COLO668 (cell line): ENCODE measurements at regions not wholly inside any gene's neighbourhood (a gene's known extent, or its start where the extent isn't known, plus 50 kb on each side); places are given as distances from the start of the nearest gene placed in this dataset.

Experiments
- DNase-seq: peaks from one replicate; lab custom pipeline; 2025; ENCODE audit not compliant: unreplicated experiment; lab: John Stamatoyannopoulos, UW

DNA sequence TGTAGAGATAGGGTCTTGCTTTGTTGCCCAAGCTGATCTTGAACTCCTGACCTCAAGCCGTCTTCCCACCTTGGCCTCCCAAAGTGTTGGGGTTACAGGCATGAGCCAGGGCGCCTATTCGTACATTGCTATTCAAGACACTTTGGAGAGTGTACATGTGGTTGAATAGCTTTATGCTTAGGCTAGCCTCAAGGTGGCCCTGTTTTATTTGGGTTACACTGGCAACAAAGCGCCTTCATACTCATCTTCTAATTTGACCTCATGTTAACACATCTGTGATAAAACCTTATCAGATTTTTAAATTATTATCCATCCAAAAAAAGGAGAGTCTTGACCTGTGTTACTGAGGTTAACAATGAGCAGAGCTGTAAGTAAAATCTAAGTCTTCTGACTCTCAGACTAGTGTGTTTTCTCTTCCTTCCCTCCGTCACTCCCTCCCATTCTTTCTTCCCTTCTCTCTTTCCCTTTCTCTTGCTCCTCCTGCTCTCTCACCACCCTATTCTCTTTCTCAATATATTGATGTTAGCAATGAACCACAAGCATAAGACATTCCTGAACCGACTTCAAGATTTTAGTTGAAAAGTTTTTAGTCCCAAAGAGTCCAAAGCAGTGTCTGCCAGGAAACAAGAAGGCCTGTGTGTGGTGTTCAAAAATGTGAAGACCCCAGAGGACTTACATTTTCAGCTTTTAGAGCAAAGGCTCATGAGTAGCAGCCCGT, 603.7 kb upstream of the CFAP20DC start:
- DNase-seq = no peak

DNA sequence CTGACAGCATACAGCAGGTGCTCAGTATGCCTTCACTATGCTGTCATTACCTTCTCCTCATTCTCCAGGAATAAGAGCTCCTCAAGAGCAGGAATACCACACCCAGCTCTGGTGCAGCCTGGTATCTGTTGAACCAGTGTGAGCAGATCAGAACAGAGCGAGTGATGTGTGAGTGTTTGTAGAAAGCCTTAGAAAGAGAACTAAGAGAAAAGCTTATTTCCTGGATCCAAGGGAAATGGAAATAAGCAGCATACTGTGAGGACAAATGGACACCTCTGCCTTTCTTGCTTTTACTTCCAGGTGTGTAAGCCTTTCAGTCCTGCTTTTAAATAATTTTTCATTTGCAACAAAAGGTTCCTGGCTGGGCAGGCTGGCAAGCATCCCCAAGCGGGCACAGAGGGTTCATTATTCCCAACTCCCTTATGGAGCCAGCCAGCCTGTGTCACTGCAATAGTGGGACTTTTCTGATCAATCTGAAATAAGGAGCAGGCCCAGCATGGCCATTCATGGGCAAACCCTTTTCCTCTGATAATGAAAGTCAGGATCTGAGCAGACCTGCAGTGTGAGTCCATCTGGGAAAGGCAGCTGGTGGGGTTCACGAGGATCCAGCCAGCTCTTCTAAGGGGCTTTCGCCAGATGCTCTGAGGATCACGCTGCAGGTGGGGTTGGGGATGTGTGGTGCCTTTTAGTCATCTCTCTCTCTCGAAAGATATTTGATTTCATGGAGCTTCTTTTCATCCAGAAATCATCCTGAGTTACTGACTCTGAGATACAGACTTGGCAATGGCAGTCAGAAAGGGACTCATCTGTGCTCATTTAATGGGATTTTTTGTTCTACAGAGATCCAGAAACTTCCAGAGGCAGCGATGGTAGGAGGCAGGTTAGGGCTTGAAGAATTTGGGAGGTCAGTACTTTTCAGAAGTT, 594.9 kb upstream of the CFAP20DC start:
- no peak for DNase-seq

DNA sequence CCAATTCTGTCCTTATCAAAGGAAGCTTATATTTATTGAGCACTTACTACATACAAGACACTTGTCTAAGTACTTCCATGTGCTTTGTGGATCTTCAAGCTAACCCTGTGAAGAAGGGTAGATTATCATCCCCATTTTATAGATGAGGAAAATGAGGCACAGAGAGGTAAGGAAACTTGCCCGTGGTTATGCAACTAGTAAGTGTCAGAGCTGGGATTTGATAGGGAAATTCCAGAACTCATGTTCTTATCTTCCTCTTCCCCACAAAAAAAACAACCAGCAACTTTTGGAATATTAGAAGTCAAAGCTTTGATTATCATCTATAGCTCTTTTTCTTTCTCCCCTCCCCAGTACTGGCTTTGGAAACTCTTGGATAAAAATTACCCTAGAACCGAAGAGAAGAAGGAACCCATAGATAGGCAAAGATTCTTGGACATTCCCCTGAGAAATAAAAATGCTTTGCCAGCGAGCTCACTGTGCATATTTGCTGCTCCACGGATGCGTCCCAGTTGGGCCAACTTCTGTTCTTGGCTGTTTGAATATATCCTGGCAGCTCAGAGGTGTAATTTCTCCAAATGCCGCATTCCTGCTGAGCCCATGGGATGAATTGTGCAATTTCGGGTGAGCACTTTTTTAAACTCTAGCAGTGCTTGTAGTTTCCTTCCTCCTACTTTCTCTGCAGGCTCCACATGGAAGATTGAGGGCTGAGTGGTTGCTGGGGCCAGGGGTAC, 591.5 kb upstream of the CFAP20DC start:
- DNase-seq = no peak

DNA sequence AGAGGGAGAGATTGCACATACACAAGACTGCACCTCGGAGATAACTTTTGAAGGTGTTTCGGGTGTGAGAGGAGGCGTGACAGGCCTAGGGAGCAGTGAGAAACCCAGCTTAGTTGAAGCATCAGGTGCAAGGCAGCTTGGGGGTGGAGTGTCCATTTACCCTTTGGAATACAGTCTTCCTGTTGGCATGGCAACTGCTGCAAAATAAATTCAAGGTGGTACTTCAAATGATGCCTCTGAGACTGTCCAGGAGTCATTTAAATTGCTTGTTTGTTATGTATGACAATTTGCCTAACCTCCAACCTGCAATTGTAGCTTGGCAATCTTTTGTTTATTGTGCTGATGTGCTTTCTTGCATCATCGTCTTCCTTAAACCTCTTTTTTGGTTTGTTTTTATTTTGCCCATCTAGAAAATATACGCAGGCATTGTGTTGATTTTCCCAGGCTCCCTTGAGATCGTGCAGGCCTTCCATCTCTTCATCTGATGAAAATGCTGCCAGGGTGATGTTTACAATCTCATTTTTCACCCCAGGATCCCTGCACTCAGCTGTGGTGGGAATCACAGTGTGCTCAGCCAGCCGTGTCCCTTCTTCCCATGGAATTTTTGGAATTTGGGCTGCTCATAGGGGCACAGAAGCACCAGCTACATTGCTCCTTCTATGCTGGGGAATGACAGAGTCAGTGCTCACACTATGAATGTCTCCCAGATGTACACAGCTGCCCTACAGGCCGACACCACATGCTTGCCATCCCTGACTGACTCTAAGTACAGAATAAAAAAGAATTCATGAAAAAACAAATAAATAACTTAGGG, 583.1 kb upstream of the CFAP20DC start:
- DNase-seq = peak; percentile 5

DNA sequence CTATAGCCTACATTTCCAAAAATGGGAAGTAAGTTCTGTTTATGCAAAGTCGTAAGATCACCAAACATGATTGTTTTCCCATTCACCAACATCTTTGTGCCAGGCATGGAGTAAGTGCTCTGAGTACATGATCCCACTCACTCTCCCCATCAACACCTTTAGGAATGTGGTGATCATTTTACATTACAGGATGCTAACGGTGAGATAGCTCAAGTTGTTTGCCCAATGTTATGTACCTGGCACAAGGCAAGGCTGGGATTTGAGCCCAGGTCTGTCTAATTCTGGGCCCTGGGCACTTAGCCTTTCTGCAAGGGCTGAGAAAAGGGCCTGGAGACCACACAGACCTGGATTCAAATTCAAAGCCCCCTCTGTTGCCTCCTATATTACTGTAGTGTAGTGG, 581.7 kb upstream of the CFAP20DC start:
- DNase-seq = no peak

DNA sequence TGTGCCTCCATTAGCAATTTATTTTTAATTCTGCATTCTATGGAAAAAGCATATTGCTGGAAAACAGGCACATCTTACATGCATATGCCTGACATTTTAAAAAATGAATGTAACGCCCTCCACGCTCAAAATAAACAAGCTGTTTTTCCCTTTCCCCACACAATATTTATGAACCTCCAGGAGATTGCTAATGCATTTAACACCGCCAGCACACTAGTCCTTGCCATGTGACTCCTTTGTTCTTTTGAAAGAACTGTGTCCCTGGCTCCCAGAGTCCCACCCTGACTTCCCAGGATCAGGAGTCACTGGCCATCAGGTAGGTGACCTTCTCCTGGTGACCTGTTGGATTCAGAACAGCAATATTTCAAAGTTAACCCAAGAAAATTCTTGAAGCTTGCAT, 571.2 kb upstream of the CFAP20DC start:
- no peak for DNase-seq

DNA sequence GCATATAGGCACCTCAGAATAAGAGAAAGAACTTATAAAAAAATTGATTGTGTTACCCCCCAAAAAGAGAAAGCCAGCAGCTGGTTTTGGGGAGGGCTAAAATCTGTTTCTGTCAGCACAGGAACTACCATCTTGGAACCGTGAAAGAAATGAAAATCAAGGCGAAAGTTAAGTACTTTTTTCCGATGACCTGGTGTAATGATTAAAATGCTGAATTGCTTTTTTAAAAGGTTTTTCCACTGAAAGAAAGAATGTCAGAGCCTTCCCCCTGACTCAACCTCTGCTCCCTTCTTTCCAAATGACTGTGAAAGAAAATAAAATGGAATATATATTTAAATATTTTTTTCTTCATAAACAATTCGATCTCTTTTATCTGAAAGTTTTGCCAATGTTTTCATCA, 570.5 kb upstream of the CFAP20DC start:
- no peak for DNase-seq

DNA sequence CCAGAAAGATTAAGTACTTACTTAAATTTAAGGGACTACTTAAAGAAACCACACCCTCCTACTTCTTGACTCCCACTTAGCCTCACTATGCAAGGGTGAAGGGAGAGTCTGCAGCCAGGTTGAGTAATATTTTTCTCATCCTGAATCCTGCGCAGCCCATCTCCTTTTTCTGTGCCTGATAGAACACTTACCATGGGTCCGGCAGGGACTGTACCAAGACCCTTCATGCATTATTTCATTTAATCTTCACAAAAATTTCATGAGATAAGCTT, 562.6 kb upstream of the CFAP20DC start:
- no peak for DNase-seq

DNA sequence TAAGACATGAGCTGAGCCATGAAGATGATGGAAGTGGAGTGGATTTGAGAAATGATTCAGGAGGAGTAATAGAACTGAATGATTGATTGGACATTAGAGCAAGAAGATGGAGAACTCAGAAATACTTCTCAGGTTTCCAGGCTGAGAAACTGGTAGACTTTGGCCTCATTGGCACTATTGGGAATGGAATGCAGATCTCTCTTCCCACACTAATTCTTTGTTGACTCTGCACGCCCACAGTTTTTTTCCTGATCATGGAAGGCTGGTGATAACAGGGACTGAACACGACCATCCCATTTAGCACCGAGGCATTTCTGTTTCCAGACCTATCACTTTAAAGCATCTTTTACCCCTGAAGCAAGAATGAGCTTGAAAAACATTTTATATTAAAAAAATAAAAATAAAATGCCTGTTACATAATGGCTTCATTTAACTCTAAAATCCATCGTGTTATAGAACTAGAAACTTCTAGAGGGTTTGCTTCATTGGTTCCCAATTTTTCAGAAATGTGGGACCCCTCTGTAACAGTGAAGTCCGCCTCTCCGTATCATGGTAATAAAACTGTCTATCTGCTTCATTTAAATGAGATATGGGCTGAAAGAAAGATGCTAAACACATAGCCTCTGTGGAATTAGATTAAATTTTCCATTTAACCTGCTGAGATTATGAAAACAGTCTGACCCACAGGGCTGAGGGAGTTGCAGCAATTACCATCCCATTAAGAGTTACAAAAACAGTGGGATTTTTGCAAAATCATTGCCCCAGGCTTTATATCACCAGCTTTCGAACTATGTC, 562.0 kb upstream of the CFAP20DC start:
- no peak for DNase-seq

DNA sequence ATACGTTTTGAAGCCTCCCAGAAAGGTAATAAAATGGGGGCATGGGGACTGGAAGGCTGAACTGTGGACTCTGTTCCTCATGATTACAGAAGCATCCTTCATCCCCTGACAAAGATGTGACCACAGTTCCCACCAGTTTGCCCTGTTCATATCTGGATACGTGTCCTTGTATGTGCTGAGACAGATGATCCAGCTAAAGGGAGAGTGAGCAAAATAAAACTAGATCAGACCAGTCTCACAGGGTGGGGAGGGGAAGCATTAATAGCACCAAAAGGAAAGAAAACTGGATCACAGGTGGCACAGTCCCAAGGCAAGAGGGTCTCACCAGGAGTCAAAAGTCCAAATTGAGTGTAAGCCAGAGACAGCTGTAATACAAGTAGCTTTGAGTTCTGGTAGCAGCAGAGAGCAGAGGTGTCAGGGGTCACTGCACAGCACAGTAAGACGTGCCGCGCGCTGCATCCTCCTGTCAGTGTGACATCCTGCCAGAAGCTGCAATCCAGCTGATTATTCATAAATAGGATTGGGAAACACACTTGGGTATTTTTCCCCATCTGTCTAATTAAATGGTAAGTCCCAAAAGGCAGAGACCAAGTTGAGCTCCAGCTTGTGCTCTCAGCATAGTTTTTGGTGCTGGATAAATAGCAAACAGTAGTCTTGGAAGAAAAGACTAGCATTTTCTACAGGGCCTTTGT, 560.0 kb upstream of the CFAP20DC start:
- DNase-seq = no peak

DNA sequence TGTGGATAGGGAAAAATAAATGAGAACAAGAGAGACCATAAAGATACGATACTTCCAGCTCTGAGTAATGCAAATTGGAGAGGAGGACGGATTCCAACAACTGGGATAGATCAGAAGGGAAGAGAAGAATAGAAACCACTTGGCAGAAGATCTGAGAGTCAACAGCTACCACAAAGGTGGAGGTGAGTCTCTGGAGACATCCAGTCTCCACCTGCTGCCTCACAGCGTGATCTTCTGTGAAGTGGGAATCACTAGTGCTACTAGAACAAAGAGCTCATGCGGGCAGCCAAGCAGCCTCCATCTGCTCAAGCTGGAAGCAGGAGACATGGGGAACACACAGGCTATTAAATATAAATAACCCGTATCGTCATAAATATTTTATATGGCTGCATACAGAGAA, 558.5 kb upstream of the CFAP20DC start:
- peak; percentile 19 for DNase-seq

DNA sequence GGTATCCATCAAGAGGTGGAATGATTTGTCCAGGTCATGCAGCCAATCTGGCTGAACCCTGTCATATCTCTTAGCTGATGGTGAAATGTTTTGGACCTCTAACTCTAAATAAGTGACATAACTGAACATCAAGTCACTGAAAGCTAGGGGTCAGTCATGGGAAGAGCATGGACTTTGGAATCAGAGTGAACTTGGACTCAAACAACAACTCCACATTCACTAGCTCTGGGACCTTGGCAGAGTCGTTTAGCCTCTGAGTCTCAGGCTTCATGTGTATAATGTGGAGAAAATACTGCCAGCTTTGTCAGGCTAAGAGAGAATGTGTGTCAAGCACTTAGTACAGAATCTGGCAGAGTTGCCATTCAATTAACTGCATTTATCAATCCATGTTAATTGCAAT, 557.8 kb upstream of the CFAP20DC start:
- no peak for DNase-seq

DNA sequence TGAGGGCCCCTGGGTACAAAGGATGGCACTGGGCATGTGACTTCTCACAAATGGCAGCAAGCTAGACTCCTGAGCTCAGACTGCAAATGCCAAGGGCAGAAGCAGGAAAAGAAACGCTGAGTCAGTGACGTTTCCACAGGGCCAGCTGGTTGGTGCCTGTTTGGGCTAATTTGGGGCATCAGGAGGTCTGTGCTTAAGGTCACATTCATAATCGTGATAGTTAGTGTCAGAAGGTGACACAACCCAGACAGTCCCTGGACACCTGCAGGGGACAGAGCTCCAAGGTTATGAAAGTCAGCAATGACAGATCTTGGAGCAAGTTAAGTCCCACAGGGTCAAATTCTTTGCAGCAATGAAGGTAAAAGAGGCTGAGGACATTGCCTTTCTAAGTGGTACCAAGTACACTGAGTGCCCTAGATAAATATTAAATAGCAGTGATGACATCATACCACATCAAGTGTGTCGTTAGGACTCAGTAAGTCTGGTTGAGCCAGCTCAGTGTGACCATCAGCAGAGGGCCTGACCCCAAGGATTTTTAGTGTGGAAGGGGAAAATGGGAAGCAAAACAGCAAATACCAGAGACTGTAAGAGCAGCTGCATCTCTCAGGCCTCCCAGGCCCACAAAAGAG, 556.9 kb upstream of the CFAP20DC start:
- no peak for DNase-seq

DNA sequence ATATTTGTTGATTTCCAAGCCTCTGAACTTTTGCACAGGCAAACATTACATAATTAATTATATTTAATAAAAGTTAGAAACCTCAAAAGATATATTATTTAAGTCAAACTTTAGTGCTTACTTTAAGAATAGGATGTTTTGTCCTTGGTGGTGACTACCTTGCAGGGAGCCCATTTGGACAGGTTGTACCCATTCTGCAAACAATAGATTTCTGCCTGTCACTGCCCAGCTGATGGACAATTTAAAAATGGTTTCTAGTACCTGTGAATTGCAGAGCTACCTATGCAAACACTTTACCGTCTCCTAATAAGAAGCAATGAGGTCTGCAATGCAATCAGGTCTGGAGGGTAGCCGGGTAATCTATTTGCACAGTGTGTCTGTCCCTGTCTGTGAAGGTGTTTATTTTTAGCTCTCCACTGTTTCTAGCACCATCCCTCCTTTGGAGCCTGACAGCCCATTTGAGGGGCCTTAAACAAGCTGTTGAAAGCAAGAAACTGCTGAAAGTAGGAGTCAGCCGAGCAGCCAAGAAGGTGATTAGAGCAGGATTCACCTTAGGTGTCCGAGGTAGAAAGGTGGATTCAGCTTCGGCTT, 556.2 kb upstream of the CFAP20DC start:
- peak; percentile 7 for DNase-seq

DNA sequence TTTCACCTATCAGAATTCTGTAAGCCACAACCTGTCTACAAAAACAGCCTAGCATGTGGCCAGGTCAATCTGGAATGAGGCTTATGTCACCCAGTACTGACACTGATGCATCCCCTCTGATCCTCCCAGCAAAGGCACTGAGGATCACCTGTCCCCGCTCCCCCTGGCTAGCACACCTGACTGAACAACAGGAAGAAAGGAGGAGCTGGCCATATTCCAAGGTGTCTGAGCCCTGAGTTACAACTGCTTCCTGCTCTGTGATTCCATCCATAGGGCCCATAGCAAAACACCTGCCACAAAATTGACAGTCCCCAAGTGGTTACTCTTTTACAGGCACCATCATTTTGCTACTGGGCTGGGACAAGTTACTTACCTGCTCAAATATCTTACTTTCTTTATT, 555.5 kb upstream of the CFAP20DC start:
- DNase-seq = peak; percentile 72

DNA sequence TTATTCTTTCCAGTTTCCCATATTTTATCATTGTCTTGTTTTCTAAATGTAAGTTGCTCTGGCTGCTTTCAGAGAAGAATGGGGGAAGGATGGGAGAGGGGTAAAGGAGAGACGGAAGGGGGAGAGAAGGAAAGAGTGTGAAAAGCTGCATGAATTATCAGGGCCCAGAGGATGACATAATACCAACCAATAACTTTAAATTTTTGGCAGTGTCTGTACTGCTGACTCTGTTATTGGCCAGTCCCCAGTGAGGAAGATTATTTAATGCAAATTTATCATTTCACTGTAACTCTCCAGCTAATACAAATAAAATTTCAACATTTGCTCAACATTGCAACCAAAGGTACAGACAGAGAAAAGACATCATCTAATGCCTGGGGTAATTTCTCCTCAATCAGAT, 551.7 kb upstream of the CFAP20DC start:
- DNase-seq = no peak

DNA sequence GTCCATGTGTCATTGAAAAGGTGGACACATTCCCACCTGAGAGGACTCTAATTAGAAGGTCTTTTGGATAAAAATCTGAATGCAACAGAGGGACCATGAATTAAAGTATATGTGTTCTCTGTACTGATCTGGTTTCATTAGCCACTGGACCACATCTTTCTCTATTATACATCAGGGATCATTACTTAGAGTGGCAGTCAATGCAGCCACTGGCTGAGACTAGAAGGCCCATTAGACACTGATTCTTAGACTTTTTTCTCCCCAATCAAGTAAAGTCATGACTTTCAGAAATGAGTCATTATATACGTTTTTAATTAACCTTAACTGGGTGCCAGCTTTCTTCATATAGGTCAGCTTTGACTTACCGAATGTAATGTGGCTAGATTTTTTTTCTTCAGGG, 550.8 kb upstream of the CFAP20DC start:
- DNase-seq = no peak

DNA sequence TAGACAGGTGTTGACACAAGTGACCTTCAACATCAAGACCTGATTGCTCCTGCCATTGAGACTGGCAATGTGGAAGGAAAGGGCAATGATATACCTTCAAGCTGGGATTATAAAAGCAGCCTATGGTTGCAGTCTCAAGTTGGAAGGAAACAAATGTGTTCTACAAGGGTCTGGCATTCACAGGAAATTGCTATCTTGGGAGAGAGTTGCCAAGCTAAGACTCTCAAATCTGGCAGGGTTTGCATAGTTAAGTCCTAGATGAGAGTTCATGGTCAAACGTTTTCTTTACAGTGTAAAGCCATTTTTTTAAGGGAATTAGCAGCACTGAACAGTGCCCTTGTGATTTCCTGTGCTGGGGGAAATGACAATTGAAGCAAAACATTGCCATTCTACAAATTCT, 546.9 kb upstream of the CFAP20DC start:
- DNase-seq = no peak

DNA sequence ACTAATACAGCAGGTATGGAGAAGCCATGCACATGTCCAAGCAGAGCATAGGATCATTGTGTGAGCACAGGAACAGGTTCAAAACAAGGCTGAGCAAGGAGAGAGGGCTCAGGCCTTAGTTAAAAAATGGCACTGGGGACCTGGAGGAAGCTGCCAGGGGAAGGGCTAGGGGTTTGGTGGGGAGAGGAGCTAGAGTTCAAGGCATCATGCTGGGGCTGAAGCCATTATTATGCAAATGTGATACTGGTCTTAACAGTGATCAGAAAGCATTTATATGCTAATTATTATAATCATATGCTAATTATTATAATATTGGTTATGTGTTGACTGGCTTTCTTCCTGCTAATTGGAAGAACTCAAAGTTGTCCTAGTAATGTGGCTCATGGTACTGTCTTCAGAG, 546.0 kb upstream of the CFAP20DC start:
- DNase-seq = no peak
